HG03442 (cell line): ENCODE measurements at regions not wholly inside any gene's neighbourhood (a gene's known extent, or its start where the extent isn't known, plus 50 kb on each side); places are given as distances from the start of the nearest gene placed in this dataset.
"Not testable (repeated sequence)": the region's sequence is repeated elsewhere in the genome, so short reads cannot be mapped to it uniquely, and the experiment has no call there.

Experiments
- ATAC-seq: cut with Tn5 transposase; IDR thresholded peaks from one replicate; pipeline ENCODE4 v1.9.1; 2021; ENCODE audit warnings: mild to moderate bottlenecking, moderate library complexity; ENCODE audit not compliant: unreplicated experiment

DNA sequence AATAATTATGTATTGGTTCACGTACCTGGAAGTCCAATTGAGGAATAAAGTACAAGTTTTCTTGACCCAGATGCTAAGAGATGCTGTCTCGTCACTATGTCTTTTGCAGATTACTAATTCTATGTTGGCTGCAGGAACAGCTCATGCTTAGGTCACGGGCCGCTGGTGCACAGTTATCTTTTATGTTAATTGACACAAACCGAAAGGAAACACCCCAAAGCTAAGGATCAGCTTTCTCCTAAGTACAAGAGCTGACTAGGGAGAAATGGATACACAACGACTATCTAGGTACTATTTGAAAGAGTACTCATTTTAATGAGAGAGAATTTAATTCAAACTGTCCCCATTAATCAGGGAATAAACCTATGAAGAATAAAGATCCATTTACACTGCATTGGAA, 217.7 kb upstream of the SLC35G4 start:
- no peak for ATAC-seq

DNA sequence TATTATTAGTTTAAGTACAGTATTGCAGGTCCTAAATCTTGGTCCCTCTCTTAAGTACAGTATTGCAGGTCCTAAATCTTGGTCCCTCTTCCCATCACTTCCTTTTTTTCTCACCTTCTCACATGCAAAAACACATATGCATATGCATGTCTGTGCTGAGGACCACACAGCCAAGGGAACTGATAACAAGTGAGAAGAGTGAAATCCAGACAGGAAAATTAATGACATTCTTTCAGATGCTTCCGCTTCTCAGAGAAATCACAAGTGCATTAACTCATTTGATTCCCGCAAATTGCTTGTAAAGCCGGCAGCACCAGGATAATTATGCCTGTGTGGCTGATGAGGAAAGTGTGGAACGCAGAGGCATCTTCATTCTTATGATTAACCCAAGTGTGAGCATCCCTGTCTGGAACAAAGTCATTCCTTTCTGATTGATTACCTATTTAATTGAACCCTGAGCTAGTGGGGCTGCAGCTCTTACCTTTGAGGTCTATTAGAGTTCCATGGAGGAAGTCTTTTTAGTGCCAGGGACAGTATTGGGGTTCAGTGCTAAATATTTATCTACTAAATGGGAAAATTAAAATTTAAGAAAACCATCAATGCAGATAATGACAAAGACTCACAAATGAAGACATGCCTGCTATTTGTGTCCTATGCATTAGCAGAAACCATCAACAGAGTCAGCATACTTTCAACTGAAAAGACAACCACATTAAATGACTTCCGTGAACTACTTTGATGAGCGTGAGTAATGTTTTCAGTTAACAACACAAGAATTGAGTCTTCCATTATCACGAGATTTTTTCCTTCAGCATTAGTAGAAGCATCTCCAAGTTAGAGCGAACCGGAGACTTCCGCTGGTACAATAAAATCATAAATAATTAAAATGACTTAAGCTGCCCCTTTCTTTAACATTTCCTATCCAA, 220.4 kb upstream of the SLC35G4 start:
- ATAC-seq, result no peak

DNA sequence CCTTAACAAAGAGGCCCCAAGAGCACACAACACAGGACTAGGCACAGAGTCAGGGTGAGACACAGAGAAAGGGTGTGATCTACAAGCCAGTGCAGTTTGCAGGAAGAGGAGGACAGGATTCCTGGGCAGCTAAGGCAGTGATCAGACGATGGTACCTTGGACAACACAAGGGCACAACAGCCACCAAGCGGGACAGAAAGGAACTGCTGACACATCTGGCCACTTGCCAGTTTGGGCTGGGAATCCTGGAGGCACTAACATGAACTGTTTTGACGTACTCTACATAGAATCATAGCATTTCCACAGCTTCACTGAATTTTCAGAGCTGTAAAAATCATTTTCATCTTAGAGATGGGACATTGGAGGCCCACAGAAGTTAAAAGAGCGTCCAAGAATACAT, 221.5 kb upstream of the SLC35G4 start:
- ATAC-seq, result no peak

DNA sequence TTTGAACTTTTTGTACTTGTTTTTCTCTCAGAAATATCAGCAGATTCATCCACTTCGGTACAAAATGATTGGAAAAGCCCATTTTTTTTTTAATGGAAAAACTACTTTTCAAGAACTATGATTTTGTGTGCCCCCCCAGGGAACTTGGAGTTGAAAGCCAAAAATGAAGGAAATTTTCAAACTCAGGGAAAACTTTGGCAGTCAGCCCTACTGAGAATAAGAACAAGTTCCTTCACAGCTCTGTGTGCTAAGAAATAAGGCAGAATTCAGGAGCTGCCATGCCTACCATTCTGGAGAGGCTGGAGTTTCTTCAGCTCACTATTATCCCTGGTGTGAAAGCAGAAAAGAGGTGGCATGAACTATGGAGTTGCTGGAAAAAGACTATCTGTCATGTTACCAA, 226.0 kb upstream of the SLC35G4 start:
- ATAC-seq, result no peak

DNA sequence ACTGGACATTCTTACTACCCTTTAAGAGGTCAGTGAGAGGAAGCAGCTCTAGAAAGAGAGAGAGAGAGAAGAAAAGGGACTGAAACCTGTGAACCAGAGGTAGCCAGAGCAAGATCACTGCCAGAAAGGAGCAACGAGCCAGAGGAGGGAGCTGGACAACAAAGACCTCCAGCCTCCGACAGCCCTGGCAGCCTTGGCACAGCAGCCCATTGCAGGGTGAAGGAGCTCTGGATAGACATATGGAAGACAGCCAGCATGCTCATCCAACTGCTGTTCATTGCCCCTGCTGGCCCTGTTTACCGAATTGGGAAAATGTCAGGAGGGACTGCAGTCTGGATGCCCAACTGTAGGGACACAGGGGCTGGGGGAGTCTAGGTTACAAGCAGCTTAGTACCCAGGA, 228.4 kb upstream of the SLC35G4 start:
- no peak for ATAC-seq

DNA sequence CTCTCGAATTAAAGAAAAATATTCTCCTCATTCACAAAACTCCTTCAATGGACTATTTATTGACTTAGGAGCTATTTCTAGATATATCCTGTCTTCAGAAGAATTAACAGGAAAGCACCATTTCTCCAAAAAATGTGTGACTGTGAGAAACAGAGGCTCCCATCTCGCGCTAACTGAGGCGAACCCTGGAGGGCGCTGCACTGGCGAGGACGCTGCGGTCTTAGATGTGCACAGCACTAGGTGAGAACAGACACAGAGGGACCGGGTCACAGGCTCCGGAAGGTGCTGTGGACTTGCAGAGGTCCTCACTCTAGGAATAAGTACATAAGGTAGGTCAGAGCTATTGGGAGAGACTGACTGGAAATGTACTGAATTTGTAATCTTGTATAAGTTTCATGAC, 229.7 kb upstream of the SLC35G4 start:
- no peak for ATAC-seq

DNA sequence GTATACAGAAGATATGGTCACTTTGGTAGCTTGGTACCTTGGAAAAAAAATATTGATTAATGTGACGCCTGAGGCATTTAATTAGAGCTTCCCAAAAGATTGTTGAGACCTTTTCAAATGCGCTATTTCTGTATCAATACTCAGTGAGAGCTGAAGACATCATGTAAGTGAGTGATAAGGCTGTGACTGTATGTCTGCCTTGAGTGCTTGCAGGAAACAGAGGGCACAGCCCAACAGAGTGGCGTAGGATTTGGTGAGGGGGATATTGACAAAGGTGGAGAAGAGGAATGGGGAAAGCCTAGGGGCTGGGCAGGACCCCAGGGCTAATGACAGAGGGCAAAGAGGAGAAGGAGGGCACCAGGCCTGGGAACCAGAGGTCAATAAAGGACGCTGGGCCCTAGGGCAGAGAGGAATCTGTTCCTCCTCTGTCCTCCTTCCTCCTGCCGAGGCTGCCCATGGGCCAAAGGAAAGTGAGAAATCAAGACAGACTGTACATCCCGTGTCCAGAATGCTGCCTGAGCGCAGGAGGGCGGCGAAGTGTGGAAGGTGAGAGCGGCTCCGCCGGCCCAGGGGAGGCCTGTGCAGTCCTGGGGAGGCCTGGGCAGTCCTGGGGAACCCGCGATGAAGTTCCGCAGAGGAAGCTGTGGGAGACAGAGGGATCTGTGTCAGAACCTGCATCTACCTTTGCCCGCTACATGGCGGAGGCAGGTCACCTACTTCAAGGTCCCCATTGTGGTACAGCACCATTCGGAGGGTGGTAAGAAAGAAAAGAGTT, 228.6 kb upstream of the PIEZO2 start:
- no peak for ATAC-seq

DNA sequence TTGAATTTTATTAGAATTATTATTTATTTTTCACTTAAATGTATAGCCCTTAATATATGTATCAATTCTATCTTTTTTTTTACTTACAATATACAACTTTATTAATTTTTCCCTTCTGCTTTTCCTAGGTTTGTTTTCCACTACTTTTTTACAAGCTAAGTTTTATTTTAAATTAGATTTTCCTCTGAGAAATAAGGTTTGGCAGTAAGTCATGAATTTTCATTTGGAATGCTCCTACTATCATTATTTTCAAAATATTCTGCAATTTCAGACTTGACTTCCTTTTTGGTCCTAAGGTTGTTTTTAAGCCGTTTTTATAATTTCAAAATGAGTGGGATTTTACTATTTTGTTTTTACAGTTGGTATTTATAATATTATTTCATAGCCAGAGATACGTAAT, 222.8 kb upstream of the PIEZO2 start:
- no peak for ATAC-seq

DNA sequence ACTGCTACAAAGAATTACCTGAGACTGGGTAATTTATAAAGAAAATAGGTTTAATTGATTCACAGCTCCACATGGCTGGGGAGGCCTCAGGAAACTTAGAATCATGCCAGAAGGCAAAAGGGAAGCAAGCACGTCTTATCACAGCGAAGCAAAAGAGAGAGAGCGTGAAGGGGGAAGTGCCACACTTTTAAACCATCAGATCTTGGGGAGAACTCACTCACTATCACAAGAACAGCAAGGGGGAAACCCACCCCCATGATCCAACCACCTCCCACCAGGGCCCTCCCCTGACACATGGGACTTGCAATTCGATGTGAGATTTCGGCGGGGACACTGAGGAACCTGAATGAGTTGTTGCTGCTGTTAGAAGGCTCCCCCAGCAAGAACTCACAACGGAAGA, 220.2 kb upstream of the PIEZO2 start:
- ATAC-seq, result no peak

DNA sequence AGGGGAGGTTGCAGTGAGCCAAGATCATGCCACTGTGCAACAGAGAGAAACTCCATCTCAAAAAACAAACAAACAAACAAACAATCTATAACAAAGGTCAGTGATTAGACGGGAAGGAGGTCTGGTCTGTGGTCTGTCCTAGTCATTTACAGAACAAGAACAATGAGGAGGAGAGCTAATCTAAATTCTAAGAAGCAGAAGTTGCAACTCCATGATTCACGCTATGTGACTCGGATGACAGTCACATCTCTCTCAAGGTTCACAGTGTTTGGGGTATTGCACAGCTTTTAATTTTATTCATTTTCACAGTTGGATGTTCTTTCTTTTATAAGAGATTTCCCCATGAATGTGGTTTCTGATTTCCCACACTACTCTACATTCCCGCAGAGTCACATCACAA, 218.7 kb upstream of the PIEZO2 start:
- peak; percentile 65 for ATAC-seq

DNA sequence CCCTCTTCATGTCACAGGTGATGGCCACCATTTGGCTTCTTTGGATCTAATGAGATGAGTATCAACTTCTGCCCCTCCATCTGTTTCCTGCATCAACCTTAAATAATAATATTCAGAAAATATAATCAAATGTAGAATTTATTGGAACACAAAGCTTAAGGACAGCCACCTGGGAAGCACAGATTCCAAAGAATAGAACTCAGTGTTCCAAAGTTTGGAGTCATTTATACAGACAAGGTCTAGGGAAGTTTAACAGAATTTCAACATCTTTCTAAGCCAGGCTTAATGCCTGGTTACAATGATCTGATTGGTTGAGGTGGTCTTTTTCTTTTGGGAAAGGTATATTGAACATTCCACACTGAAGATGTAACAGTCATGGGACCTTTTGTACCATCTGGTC, 218.0 kb upstream of the PIEZO2 start:
- no peak for ATAC-seq

DNA sequence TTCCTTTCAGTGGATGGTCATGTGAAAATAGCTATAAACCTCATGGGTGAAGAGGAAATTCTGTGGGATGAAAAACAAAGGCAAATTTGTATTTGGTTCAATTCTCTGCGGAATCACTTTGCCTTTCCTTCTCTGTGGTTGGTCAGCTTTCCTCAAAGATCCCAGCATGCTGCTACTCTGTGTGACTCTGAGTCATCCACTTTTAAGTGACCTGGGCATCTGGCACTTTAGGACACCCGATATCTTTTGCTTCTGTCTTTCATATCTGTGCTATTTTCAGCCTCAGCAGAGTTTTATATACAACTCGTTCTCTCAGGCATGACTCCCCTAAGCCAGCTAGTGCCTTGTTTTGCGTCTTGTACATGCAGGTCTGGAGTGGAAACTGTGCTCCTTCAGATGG, 217.0 kb upstream of the PIEZO2 start:
- ATAC-seq, result no peak

DNA sequence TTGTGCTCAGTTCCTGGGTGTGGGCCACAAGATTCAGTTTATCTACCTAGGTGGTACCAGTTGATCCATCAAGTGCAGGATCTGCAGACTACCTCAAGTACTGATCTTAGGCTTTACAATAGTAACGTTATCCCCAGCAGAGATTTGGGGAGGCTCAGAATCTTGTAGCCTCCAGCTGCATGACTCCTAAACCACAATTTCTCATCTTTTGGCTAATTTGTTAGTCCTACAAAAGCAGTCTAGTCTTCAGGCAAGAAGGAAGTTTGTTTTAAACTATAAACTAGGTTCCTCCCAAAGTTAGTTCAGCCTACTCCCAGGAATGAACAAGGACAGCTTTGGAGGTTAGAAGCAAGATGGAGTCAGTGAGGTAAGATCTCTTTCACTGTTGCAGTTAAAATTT, 213.5 kb upstream of the PIEZO2 start:
- ATAC-seq, result no peak

DNA sequence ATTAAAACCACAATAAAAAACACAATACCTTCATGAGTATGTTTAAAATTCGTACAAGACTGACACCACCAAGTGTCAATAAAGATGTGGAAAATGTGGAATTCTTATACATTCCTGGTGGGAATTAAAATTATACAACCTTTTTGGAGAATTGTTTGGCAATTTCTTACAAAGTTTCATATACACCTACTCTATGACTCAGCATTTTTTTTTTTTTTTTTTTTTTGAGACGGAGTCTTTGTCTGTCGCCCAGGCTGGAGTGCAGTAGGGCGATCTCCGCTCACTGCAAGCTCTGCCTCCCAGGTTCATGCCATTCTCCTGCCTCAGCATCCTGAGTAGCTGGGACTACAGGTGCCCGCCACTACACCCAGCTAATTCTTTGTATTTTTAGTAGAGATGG, 212.5 kb upstream of the PIEZO2 start:
- not testable (repeated sequence) for ATAC-seq

DNA sequence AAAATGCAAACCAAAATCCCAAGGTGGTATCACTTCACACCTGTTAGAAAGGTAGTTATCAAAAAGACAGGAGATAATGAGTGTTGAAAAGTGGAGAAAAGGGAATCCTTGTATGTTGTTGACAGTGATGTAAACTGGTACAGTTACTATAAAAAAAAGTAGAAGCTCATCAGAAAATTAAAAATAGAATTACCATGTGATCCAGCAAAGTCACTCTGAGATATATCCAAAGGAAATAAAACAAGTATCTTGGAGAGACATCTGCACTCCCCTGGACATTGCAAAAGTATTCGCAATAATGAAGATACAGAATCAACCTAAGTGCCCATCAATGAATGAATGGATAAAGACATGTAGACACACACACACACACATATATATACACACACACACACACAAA, 208.3 kb upstream of the PIEZO2 start:
- ATAC-seq, result no peak

DNA sequence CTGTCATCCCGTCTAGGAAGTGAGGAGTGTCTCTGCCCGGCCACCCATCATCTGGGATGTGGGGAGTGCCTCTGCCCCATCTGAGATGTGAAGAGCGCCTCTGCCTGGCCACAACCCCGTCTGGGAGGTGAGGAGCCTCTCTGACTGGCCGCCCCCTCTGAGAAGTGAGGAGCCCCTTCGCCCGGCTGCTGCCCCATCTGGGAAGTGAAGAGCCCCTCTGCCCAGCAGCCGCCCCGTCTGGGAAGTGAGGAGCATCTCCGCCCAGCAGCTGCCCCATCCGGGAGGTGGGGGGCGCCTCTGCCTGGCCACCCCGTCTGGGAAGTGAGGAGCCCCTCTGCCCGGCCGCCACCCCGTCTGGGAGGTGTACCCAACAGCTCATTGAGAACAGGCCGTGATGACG, 195.2 kb upstream of the PIEZO2 start:
- ATAC-seq, result not testable (repeated sequence)

DNA sequence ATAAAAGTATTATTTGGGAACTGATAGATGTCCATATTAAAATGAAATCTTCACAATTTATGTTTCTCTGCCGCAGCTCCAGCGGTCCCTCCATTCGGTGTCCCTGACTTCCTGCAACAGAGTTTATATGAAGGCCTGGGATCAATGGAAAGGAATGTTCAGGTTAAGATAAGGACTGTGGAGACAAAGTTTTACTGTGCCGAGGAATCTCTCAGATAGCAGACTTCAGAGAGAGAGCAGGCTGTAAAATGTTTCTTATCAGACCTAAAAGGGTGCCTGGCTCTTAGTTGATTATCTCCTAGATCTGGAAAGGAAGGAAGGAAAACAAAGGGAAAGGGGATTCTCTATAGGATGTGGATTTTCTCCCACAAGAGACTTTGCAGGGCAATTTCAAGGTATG, 193.7 kb upstream of the PIEZO2 start:
- no peak for ATAC-seq

DNA sequence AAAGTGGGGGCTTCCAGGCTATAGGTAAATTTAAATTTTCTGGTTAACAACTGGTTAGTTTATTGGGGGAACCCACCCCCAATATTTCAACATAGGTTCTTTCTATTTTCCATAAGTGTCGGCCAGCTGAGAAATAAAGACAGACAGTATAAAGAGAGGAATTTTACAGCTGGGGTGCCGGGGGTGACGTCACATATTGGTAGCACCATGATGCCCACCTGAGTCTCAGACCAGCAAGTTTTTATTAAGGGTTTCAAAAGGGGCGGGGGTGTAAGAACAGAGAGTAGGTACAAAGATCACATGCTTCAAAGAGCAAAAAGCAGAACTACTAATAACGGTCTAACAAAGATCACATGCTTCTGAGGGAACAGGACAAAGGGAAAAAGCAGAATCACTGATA, 192.7 kb upstream of the PIEZO2 start:
- ATAC-seq, result not testable (repeated sequence)

DNA sequence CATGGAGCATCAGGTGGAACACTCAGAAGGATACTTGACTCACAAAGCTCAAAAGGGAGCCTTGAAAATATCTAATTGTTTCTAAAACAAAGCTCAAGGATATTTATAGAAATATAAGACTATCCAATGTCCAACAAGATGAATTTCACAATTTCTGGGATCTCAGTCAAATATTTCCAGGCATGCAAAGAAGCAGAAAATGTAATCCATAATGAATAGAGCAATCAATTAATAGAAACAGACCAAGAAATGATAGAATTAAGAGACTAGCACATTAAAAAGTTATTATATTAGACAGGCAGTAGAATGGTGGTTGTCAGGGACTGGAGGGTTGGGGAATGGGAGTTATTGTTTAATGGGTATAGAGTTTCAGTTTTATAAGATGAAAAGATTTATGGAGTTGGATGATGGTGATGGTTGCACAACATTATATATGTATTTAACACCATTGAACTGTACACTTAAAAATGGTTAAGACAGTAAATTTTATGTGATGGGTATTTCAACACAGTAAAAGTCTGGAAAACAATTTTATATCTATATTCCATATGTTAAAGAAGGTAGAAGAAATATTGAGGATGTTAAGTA, 189.9 kb upstream of the PIEZO2 start:
- ATAC-seq, result no peak

DNA sequence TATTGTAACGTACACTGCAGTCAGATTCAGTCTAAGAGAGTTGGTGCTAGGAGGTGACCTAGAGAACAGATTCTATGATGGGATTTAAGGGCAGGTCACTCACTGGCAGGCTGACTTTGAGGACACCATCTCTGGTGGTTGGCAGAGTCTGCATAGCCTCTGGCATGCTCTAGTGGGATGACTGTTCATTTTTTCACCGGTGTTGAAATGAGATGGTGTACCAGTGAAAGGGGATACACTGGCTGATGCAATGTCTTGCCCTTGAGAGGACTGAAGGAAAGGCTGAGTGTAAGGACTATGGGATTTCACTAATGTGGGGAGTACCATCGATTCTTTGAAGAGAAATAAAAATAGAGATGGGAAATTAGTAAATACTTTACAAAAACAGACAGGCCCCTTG, 186.9 kb upstream of the PIEZO2 start:
- ATAC-seq, result no peak

DNA sequence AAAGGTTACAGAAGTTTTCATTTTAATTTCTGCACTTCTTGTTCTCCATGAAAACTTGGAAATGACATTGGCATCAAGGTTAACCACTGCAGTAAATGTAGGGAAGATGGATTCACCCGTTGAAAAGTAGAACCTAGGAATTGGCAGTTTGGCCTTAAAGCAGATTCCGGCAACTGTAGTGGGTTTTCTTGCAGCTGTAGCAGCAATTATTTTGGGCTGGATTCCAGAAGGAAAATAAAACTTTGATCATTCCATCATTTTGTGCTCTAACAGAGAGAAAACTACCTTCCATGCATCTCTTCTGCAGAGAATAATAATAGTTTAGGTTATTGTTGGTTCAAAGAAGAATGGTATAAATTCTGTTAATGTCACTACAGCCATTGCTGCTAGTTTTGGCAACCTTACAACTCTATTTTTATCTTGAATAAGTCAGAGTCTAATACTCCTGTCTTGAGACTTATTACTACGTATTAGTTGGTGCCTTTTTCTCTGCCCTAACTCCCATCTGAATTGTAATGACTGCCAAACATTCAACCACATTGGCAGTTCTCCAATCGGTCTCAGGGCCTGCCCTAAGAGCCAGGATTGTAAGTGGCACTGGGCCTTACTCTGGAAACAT, 178.1 kb upstream of the PIEZO2 start:
- ATAC-seq, result no peak
